ENCODE measurements at regions not wholly inside any gene's neighbourhood (a gene's known extent, or its start where the extent isn't known, plus 50 kb on each side); places are given as distances from the start of the nearest gene placed in this dataset.

- no peak overlapping the region for H3K4me3 ChIP-seq (ENCODE audit: low read depth, low read length)
Measured at GRCh38 chr14:98229656-98230366, 1042.2 kb downstream of the BCL11B start.

GRCh38 chr14:98230411-98230810 is 1041.6 kb downstream of the BCL11B start:
- no peak overlapping the region for H3K4me3 ChIP-seq (ENCODE audit: low read depth, low read length)

- H3K4me3 ChIP-seq (ENCODE audit: low read depth, low read length): no peak overlapping the region
Measured at GRCh38 chr14:98231210-98231609, 1040.8 kb downstream of the BCL11B start.

GRCh38 chr14:98233656-98234055 is 1038.3 kb downstream of the BCL11B start:
- no peak overlapping the region for H3K4me3 ChIP-seq (ENCODE audit: low read depth, low read length)

- no peak overlapping the region for H3K4me3 ChIP-seq (ENCODE audit: low read depth, low read length)
Measured at GRCh38 chr14:98234208-98234607, 1037.8 kb downstream of the BCL11B start.

- H3K4me3 ChIP-seq (ENCODE audit: low read depth, low read length): no peak overlapping the region
Measured at GRCh38 chr14:98236314-98236713, 1035.7 kb downstream of the BCL11B start.

- H3K4me3 ChIP-seq (ENCODE audit: low read depth, low read length): no peak overlapping the region
Measured at GRCh38 chr14:98237939-98238338, 1034.1 kb downstream of the BCL11B start.

- H3K4me3 ChIP-seq (ENCODE audit: low read depth, low read length): no peak overlapping the region
Measured at GRCh38 chr14:98240376-98240775, 1031.6 kb downstream of the BCL11B start.

- no peak overlapping the region for H3K4me3 ChIP-seq (ENCODE audit: low read depth, low read length)
Measured at GRCh38 chr14:98242903-98243302, 1029.1 kb downstream of the BCL11B start.

GRCh38 chr14:98243332-98243731 is 1028.7 kb downstream of the BCL11B start:
- no peak overlapping the region for H3K4me3 ChIP-seq (ENCODE audit: low read depth, low read length)

GRCh38 chr14:98244162-98244948 is 1027.6 kb downstream of the BCL11B start:
- H3K4me3 ChIP-seq (ENCODE audit: low read depth, low read length): no peak overlapping the region

GRCh38 chr14:98244966-98245569 is 1026.9 kb downstream of the BCL11B start:
- H3K4me3 ChIP-seq (ENCODE audit: low read depth, low read length): no peak overlapping the region

- H3K4me3 ChIP-seq (ENCODE audit: low read depth, low read length): no peak overlapping the region
Measured at GRCh38 chr14:98249057-98249456, 1022.9 kb downstream of the BCL11B start.

- no peak overlapping the region for H3K4me3 ChIP-seq (ENCODE audit: low read depth, low read length)
Measured at GRCh38 chr14:98249476-98249875, 1022.5 kb downstream of the BCL11B start.

- no peak overlapping the region for H3K4me3 ChIP-seq (ENCODE audit: low read depth, low read length)
Measured at GRCh38 chr14:98252820-98253219, 1019.2 kb downstream of the BCL11B start.

GRCh38 chr14:98259881-98260280 is 1012.1 kb downstream of the BCL11B start:
- no peak overlapping the region for H3K4me3 ChIP-seq (ENCODE audit: low read depth, low read length)

GRCh38 chr14:98262566-98262965 is 1009.4 kb downstream of the BCL11B start:
- H3K4me3 ChIP-seq (ENCODE audit: low read depth, low read length): no peak overlapping the region

GRCh38 chr14:98269533-98269932 is 1002.5 kb downstream of the BCL11B start:
- H3K4me3 ChIP-seq (ENCODE audit: low read depth, low read length): no peak overlapping the region

GRCh38 chr14:98270201-98270600 is 1001.8 kb downstream of the BCL11B start:
- H3K4me3 ChIP-seq (ENCODE audit: low read depth, low read length): no peak overlapping the region

GRCh38 chr14:98274596-98274995 is 997.4 kb downstream of the BCL11B start:
- no peak overlapping the region for H3K4me3 ChIP-seq (ENCODE audit: low read depth, low read length)

GRCh38 chr14:98278800-98279199 is 993.2 kb downstream of the BCL11B start:
- no peak overlapping the region for H3K4me3 ChIP-seq (ENCODE audit: low read depth, low read length)

- H3K4me3 ChIP-seq (ENCODE audit: low read depth, low read length): no peak overlapping the region
Measured at GRCh38 chr14:98280436-98280835, 991.6 kb downstream of the BCL11B start.

Measured in iPS-11a (cell line).